ENCODE measurements at regions not wholly inside any gene's neighbourhood (a gene's known extent, or its start where the extent isn't known, plus 50 kb on each side); places are given as distances from the start of the nearest gene placed in this dataset.

DNA sequence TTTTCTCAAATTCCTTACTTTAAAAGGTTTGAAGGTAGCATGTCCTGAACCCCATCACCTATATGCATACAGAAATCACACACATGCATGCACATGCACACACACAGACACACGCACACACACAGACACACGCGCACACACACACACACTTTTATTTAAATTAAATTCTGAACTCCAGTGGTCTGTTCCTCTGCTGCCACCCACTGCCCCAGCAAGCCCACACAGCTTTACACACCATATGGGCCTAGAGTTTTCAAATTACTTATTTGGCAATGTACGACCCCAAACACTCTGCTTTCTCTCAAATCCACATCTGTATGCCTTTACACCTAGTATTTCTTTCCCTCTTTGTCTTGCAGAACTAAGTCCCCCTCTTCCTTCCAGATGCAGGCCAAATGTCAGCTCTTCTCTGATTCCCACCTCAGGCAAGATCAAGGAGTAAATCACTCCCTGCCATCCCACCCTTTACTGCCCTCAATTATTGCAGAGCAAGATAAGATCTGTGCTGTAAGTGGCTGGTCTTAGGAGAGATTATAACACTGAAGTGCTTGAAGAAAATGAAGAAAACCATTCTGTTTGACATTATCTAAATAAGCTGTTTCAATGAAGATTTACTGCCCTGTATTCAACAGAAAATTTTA lies 429.9 kb upstream of the CXADR start:
- no peaks in the 10 kb centered on the region for H3K27me3 Mint-ChIP-seq
- DNase-seq, result no peak
- Histone ChIP-seq H3K4me1 (ENCODE audit: control insufficient read depth in 1 of 2, extremely low read depth in 1 of 2, insufficient read depth in 2 of 2, low read length in 2 of 2) (no peaks in the 10 kb centered on the region), H3K27ac (ENCODE audit: low read length) (no peak overlapping the region), H3K9me3 (no peaks in the 10 kb centered on the region), H3K27me3 (replicated peaks in 1 of 2; ENCODE audit: control insufficient read depth in 2 of 2, extremely low read depth in 1 of 2, insufficient read depth in 2 of 2, low read length in 1 of 2) (no peaks in the 10 kb centered on the region), H3K36me3 (ENCODE audit: control insufficient read depth in 2 of 2, extremely low read depth in 1 of 2, insufficient read depth in 1 of 2, low read length in 1 of 2) (no peaks in the 10 kb centered on the region), H3K4me3 (ENCODE audit: control insufficient read depth in 1 of 2, extremely low read depth in 1 of 2, low read length in 1 of 2) (no peak overlapping the region)
- no peak overlapping the region for H3K4me3 Mint-ChIP-seq
- no peak for ATAC-seq (replicated peaks in 1 of 4)
- 86% methylated on average over 4 of the region's 4 CpGs for WGBS (ENCODE audit: insufficient coverage)
- POLR2A ChIA-PET, result no interaction called here
- CTCF ChIA-PET, result no interaction called here
- H3K4me1 Mint-ChIP-seq, result no peaks in the 10 kb centered on the region
- H3K9me3 Mint-ChIP-seq, result peaks cover 0 to 6% (median 3%) of the 10 kb centered on the region in 3 donors
- H3K27ac Mint-ChIP-seq, result no peak overlapping the region
- no peaks in the 10 kb centered on the region for H3K36me3 Mint-ChIP-seq

DNA sequence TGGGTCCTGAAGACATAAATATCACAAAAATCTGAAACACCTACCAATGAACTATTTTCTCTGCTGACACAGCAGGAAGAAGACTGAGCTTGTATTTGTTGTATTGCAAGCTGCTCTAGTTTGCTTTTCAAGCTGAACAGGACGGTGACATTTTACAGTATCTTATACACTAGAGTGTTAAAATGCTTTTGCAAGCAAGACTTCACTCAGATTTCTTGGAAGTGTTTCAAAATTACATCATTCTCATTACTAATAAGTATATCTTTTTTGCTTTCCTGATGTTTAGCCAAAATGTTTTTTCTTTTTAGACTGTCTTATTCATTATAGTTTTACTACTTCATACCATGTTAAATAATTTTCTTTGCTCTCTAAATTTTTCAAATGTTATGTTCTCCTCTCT lies 427.1 kb upstream of the CXADR start:
- POLR2A ChIA-PET, result no interaction called here
- CTCF ChIA-PET, result no interaction called here
- Mint-ChIP-seq H3K27me3 (no peaks in the 10 kb centered on the region), H3K36me3 (no peaks in the 10 kb centered on the region), H3K4me3 (no peak overlapping the region), H3K27ac (no peak overlapping the region), H3K9me3 (peaks cover 4 to 8% (median 6%) of the 10 kb centered on the region in 3 donors), H3K4me1 (no peaks in the 10 kb centered on the region)
- Histone ChIP-seq H3K9me3 (no peaks in the 10 kb centered on the region), H3K27ac (ENCODE audit: low read length) (no peak overlapping the region), H3K36me3 (ENCODE audit: control insufficient read depth in 2 of 2, extremely low read depth in 1 of 2, insufficient read depth in 1 of 2, low read length in 1 of 2) (no peaks in the 10 kb centered on the region), H3K27me3 (replicated peaks in 1 of 2; ENCODE audit: control insufficient read depth in 2 of 2, extremely low read depth in 1 of 2, insufficient read depth in 2 of 2, low read length in 1 of 2) (no peaks in the 10 kb centered on the region), H3K4me3 (ENCODE audit: control insufficient read depth in 1 of 2, extremely low read depth in 1 of 2, low read length in 1 of 2) (no peak overlapping the region), H3K4me1 (ENCODE audit: control insufficient read depth in 1 of 2, extremely low read depth in 1 of 2, insufficient read depth in 2 of 2, low read length in 2 of 2) (no peaks in the 10 kb centered on the region)
- WGBS (ENCODE audit: insufficient coverage), result no CpG with 5 or more reads among the region's 1 CpG
- ATAC-seq (replicated peaks in 1 of 4) (no peak), DNase-seq (no peak)

DNA sequence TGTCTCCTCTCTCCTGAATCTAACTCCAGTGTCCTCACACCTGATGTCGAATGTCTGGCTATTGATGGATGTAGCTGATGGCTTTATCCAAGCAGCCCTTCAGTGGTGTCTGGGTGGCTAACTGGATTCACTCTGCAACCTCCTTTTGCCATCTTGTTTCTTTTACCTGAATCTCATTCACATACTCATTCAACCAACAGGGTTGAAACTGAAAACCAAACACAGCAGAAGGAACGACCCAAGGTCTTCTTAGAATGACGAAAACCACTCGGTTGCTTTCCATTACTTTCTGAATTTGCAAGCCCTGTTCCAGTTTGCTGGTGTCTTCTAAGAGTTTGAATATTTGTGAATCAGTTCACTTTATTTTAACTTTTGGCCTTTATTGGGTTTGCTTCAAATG lies 424.3 kb upstream of the CXADR start:
- ATAC-seq (replicated peaks in 1 of 4), result no peak
- Mint-ChIP-seq H3K9me3 (peaks cover 4 to 8% (median 7%) of the 10 kb centered on the region in 3 donors), H3K27me3 (no peaks in the 10 kb centered on the region), H3K4me1 (no peaks in the 10 kb centered on the region), H3K4me3 (no peak overlapping the region), H3K27ac (no peak overlapping the region), H3K36me3 (no peaks in the 10 kb centered on the region)
- DNase-seq, result no peak
- no peaks in the 10 kb centered on the region for H3K27me3 ChIP-seq (replicated peaks in 1 of 2; ENCODE audit: control insufficient read depth in 2 of 2, extremely low read depth in 1 of 2, insufficient read depth in 2 of 2, low read length in 1 of 2)
- CTCF ChIA-PET, result no interaction called here
- no peak overlapping the region for H3K27ac ChIP-seq (ENCODE audit: low read length)
- H3K4me3 ChIP-seq (ENCODE audit: control insufficient read depth in 1 of 2, extremely low read depth in 1 of 2, low read length in 1 of 2), result no peak overlapping the region
- no peaks in the 10 kb centered on the region for H3K4me1 ChIP-seq (ENCODE audit: control insufficient read depth in 1 of 2, extremely low read depth in 1 of 2, insufficient read depth in 2 of 2, low read length in 2 of 2)
- no peaks in the 10 kb centered on the region for H3K36me3 ChIP-seq (ENCODE audit: control insufficient read depth in 2 of 2, extremely low read depth in 1 of 2, insufficient read depth in 1 of 2, low read length in 1 of 2)
- POLR2A ChIA-PET, result no interaction called here
- no peaks in the 10 kb centered on the region for H3K9me3 ChIP-seq
- 75% methylated on average over 3 of the region's 4 CpGs for WGBS (ENCODE audit: insufficient coverage)

DNA sequence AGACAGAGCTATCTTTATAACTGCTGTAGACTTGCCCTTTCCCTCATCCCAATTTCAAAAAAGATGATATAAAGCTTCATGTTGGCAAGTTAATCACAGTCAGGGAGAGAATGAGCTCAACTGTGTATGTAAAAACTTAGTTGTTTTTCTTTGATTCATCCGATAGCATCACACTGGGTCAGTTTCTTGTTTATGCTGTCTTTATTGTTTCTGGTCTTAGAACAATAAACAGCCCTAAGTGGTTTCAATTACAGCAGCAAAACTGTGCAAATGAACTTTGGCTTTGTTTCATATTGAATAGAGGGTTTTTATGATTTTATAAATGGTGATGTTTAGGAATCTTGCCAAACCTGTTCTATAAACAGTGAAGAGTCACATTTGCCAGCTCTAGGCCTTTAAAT lies 423.8 kb upstream of the CXADR start:
- no peak overlapping the region for H3K4me3 ChIP-seq (ENCODE audit: control insufficient read depth in 1 of 2, extremely low read depth in 1 of 2, low read length in 1 of 2)
- H3K36me3 ChIP-seq (ENCODE audit: control insufficient read depth in 2 of 2, extremely low read depth in 1 of 2, insufficient read depth in 1 of 2, low read length in 1 of 2), result no peaks in the 10 kb centered on the region
- no peaks in the 10 kb centered on the region for H3K27me3 ChIP-seq (replicated peaks in 1 of 2; ENCODE audit: control insufficient read depth in 2 of 2, extremely low read depth in 1 of 2, insufficient read depth in 2 of 2, low read length in 1 of 2)
- H3K9me3 Mint-ChIP-seq, result peaks cover 4 to 8% (median 4%) of the 10 kb centered on the region in 3 donors
- no peaks in the 10 kb centered on the region for H3K27me3 Mint-ChIP-seq
- WGBS (ENCODE audit: insufficient coverage), result no CpG with 5 or more reads among the region's 1 CpG
- H3K36me3 Mint-ChIP-seq, result no peaks in the 10 kb centered on the region
- ChIA-PET CTCF (no interaction called here), POLR2A (no interaction called here)
- no peaks in the 10 kb centered on the region for H3K4me1 ChIP-seq (ENCODE audit: control insufficient read depth in 1 of 2, extremely low read depth in 1 of 2, insufficient read depth in 2 of 2, low read length in 2 of 2)
- H3K9me3 ChIP-seq, result no peaks in the 10 kb centered on the region
- H3K4me1 Mint-ChIP-seq, result no peaks in the 10 kb centered on the region
- H3K4me3 Mint-ChIP-seq, result no peak overlapping the region
- ATAC-seq (replicated peaks in 1 of 4), result no peak
- no peak overlapping the region for H3K27ac ChIP-seq (ENCODE audit: low read length)
- H3K27ac Mint-ChIP-seq, result no peak overlapping the region
- DNase-seq, result no peak

DNA sequence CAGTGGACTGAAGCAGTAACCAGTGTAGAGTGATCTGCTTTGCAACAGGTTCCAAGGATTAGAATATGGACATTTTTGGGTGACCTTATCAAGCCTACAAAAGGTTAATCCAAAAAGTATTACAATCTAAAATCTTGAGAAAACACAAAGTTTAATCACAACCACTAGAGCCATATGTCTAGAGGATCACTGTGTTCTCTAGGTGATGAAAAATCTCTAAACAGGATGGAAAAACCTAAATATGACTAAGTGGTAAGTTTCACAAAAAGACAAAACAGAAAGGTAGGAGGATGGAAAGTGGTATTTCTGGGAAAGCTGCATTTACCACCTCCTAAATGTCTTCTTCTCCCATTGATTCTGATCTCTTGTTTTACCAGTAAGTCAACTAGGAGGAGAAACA lies 411.1 kb upstream of the CXADR start:
- ChIA-PET CTCF (no interaction called here), POLR2A (no interaction called here)
- DNase-seq, result no peak
- Mint-ChIP-seq H3K9me3 (peaks cover 7 to 28% (median 23%) of the 10 kb centered on the region in 3 donors), H3K4me1 (no peaks in the 10 kb centered on the region), H3K4me3 (no peak overlapping the region), H3K27me3 (no peaks in the 10 kb centered on the region), H3K36me3 (no peaks in the 10 kb centered on the region), H3K27ac (no peak overlapping the region)
- ATAC-seq (replicated peaks in 1 of 4), result no peak
- Histone ChIP-seq H3K4me1 (ENCODE audit: control insufficient read depth in 1 of 2, extremely low read depth in 1 of 2, insufficient read depth in 2 of 2, low read length in 2 of 2) (no peaks in the 10 kb centered on the region), H3K27ac (ENCODE audit: low read length) (no peak overlapping the region), H3K4me3 (ENCODE audit: control insufficient read depth in 1 of 2, extremely low read depth in 1 of 2, low read length in 1 of 2) (no peak overlapping the region), H3K36me3 (ENCODE audit: control insufficient read depth in 2 of 2, extremely low read depth in 1 of 2, insufficient read depth in 1 of 2, low read length in 1 of 2) (no peaks in the 10 kb centered on the region), H3K27me3 (replicated peaks in 1 of 2; ENCODE audit: control insufficient read depth in 2 of 2, extremely low read depth in 1 of 2, insufficient read depth in 2 of 2, low read length in 1 of 2) (no peaks in the 10 kb centered on the region), H3K9me3 (peaks cover 5% of the 10 kb centered on the region)

DNA sequence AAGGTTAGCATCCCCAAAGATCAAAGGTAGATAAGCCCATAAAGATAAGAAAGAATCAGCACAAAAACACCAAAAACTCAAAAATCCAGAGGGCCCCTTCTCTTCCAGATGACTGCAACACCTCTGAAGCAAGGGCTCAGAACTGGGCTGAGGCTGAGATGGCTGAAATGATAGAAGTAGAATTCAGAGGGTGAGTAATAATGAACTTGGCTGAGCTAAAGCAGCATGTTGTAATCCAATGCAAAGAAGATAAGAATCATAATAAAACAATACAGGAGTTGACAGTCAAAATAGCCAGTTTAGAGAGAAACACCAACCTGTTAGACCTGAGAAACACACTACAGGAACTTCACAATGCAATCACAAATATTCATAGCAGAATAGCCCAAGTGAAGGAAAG lies 406.9 kb upstream of the CXADR start:
- Mint-ChIP-seq H3K36me3 (no peaks in the 10 kb centered on the region), H3K4me1 (no peaks in the 10 kb centered on the region), H3K9me3 (peaks cover 6 to 33% (median 27%) of the 10 kb centered on the region in 3 donors), H3K27me3 (no peaks in the 10 kb centered on the region), H3K4me3 (no peak overlapping the region), H3K27ac (no peak overlapping the region)
- ATAC-seq (replicated peaks in 1 of 4), result no peak
- Histone ChIP-seq H3K4me3 (ENCODE audit: control insufficient read depth in 1 of 2, extremely low read depth in 1 of 2, low read length in 1 of 2) (no peak overlapping the region), H3K9me3 (peaks cover 5% of the 10 kb centered on the region), H3K36me3 (ENCODE audit: control insufficient read depth in 2 of 2, extremely low read depth in 1 of 2, insufficient read depth in 1 of 2, low read length in 1 of 2) (no peaks in the 10 kb centered on the region), H3K27me3 (replicated peaks in 1 of 2; ENCODE audit: control insufficient read depth in 2 of 2, extremely low read depth in 1 of 2, insufficient read depth in 2 of 2, low read length in 1 of 2) (no peaks in the 10 kb centered on the region), H3K27ac (ENCODE audit: low read length) (no peak overlapping the region), H3K4me1 (ENCODE audit: control insufficient read depth in 1 of 2, extremely low read depth in 1 of 2, insufficient read depth in 2 of 2, low read length in 2 of 2) (no peaks in the 10 kb centered on the region)
- no peak for DNase-seq
- POLR2A ChIA-PET, result no interaction called here
- CTCF ChIA-PET, result no interaction called here

DNA sequence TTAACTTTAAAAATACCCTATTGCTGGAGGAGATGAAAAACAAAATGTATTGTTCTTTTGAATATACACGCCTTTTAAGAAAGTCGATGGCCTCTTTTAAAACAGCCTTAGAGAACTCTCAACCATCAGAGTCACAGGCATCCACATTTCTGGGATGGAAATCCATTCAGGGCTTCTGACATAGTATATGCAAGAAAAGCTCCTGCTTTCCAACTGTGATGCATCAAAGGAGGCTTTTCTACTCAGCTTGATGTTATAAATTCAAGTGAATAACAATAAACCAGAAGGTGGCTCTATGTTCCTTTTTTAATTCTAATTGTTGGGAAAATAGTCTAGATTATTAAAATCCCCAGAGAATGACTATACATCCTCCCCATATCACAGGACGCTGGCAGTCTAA lies 398.8 kb upstream of the CXADR start:
- no peaks in the 10 kb centered on the region for H3K4me1 Mint-ChIP-seq
- peaks cover 0 to 2% of the 10 kb centered on the region in 2 donors for H3K27me3 Mint-ChIP-seq
- no peak overlapping the region for H3K27ac Mint-ChIP-seq

More for the DNA sequence above, 398.8 kb upstream of the CXADR start:
- Histone ChIP-seq H3K9me3 (no peaks in the 10 kb centered on the region), H3K36me3 (ENCODE audit: control insufficient read depth in 2 of 2, extremely low read depth in 1 of 2, insufficient read depth in 1 of 2, low read length in 1 of 2) (no peaks in the 10 kb centered on the region), H3K27me3 (replicated peaks in 1 of 2; ENCODE audit: control insufficient read depth in 2 of 2, extremely low read depth in 1 of 2, insufficient read depth in 2 of 2, low read length in 1 of 2) (no peaks in the 10 kb centered on the region), H3K4me3 (ENCODE audit: control insufficient read depth in 1 of 2, extremely low read depth in 1 of 2, low read length in 1 of 2) (no peak overlapping the region), H3K4me1 (ENCODE audit: control insufficient read depth in 1 of 2, extremely low read depth in 1 of 2, insufficient read depth in 2 of 2, low read length in 2 of 2) (no peaks in the 10 kb centered on the region), H3K27ac (ENCODE audit: low read length) (no peak overlapping the region)
- CTCF ChIA-PET, result no interaction called here
- POLR2A ChIA-PET, result no interaction called here
- ATAC-seq (replicated peaks in 1 of 4), result no peak
- Mint-ChIP-seq H3K9me3 (peaks cover 8 to 16% (median 12%) of the 10 kb centered on the region in 3 donors), H3K4me3 (no peak overlapping the region), H3K36me3 (no peaks in the 10 kb centered on the region)
- DNase-seq, result no peak
- WGBS (ENCODE audit: insufficient coverage), result no CpG with 5 or more reads among the region's 3 CpGs

All from T-cell (primary cell).